HG03196 (cell line): ENCODE measurements at regions not wholly inside any gene's neighbourhood (a gene's known extent, or its start where the extent isn't known, plus 50 kb on each side); places are given as distances from the start of the nearest gene placed in this dataset.
"Not testable (repeated sequence)": the region's sequence is repeated elsewhere in the genome, so short reads cannot be mapped to it uniquely, and the experiment has no call there.

Source experiments
- ATAC-seq: cut with Tn5 transposase; IDR thresholded peaks from one replicate; pipeline ENCODE4 v1.9.1; 2021; ENCODE audit not compliant: unreplicated experiment

DNA sequence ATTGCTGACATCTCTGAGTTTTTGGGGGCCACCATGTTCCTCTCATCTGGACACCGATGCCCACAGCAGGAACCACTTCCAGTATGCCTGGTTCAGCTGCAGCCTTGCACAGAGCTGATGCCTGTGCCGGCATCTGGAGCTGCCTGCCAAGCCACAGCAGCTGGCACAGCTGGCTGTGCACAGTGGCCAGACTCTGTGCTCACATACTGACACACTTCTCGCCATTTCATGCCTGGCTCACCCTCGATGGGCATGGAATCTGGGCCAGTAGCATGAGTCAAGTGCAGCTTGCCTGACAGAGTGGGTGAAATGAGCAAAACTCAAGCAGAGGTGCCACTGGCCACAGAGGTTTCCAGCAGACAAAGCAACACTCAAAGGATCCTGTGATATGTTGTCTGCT lies 863.4 kb downstream of the DNAH5 start:
- ATAC-seq, result no peak

DNA sequence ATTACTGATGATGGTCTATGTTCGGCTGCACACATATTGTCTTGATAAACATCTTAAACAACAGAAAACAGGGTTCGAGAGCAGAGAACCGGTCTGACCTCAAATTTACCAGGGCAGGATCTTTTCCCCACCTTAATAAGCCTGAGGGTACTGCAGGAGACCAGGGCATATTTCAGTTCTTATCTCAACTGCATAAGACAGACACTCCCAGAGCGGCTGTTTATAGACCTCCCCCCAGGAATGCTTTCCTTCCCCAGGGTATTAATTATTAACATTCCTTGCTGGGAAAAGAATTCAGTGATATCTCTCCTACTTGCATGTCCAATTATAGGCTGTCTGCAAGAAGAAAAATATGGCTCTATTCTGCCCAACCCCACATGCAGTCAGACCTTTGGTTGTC lies 871.6 kb downstream of the DNAH5 start:
- not testable (repeated sequence) for ATAC-seq

DNA sequence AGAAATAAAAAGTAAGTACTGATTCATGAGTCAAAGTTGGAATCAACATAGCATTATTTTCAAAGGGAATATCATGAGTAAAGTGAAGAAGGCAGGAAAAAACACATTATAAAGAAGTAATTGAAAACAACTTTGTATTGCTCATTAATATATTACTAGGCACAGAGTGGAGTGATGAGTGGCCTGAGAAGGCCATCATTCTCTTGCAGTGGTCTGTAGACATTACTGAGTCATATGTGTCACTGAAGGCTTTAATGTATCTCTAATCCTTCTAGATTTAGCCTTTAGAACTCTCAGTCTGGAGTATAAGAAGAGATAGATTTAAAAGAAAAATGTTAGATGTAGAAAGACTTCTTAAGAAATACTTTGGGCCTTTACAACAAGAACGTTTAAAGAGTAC lies 881.4 kb downstream of the DNAH5 start:
- no peak for ATAC-seq

DNA sequence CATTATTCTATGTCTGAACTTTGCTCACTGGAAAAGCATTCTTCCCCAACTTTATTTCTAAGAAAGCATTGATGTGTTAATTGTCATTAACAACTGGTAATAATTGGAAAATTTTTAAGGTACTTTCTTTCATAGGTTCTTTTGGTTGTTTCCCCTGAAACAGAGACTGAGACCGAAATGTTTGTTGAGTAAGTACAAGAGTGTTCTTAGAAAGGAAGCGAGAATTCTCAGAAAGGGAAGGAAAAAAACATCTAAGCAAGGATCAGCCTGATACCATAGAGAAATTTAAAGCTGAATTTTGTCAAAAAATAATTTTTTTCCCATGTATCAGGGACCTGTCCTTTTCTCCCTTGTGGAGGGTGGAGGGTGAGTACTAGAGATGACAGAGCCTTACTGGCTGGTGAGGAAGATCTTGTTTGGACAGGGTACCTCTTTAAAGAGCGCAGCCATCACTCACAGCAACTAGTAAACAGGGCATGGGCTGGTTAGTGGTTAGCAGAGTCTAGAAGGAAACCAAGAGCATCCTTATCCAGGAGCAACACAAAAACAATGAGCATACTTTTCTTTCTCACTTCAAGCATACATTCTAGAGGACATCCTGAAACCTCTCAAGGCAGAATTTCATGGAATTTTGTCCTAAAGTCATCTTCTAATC lies 898.5 kb downstream of the DNAH5 start:
- ATAC-seq, result no peak

DNA sequence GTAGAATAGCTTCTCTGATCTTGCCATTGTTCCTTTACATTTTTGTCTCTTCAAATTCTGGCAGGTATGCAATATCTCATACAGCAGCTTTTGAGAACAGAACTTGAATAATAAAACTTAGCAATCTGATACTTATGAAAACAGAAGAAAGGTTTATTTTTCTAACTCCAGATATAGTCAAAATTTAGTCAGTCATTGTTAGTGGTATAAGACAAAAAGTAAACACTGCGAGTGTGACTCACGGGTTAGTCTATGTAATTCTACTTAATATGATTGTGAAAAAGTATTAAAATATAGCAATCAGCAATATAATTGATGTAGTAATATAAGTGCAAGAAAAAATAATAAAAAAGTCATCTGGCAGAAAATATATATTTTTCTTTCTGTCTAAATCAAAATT lies 910.4 kb downstream of the DNAH5 start:
- no peak for ATAC-seq

DNA sequence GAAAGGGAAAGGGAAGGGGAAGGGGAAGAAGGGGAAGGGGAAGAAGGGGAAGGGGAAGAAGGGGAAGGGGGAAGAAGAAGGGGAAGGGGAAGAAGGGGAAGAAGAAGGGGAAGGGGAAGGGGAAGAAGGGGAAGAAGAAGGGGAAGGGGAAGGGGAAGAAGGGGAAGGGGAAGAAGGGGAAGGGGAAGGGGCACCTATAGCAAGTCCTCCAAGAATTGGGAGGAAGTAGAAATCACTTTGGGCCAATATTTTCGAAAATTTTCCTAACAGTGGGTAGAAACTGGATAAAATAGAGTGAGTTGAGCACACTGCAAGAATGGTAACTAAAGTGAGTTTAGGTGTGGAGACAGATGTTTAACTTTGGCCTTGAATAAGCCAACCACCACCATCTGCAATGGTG lies 915.3 kb downstream of the DNAH5 start:
- ATAC-seq, result no peak

DNA sequence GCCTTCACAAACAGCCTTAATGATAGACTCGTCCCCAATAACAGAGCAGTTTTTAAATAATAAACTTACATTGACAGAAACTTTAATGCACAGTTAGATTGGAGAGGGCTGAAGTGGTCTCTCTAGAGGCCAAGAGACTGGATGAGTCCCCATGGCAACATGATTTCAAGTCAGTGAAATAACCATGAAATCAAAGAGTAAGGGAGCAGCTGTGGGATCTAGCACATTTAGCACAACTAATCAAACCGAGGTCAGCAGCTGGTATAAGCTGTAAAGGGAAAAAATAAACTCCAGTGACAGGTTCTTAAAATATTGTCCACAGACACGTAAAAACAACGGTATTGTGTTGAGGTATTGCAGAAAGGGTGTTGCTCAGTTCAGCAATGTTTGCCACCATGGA lies 916.6 kb downstream of the DNAH5 start:
- ATAC-seq, result no peak

DNA sequence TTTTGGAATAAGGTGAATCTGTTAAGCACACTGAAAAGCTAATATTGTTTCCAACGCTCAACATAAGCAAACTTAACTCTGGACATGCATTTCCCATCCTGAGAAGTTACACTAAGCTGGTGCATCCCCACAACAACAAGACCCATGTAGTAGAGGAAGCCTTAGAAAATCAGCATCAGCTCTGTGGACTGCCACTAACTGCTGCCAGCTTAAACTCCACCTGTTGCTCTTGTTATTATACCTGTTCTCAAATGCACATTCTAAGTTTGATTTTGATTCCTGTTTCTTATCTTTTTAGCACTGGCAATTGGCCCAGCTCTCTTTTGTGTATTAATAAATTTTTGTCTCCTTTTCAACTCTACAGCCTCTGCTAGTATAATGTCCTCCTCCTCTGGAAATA lies 924.8 kb downstream of the DNAH5 start:
- ATAC-seq, result no peak

DNA sequence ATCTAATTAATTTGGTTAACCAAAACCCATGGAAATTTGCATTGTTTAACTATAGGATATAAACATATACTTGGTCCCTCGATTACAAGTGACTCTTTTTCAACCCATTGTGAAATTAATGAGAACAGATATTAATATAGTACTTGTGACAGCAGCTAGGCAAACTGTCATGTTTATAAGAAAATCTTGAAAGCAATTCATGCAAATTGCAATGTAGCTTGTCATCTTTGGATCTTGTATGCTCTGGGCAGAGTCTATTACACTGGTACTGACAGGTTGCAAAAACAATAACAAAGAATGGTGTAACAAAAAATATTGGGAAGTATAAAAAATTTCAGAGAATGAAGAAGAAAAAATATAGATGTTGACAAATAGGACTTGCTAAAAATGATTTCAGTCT lies 941.0 kb downstream of the DNAH5 start:
- no peak for ATAC-seq

DNA sequence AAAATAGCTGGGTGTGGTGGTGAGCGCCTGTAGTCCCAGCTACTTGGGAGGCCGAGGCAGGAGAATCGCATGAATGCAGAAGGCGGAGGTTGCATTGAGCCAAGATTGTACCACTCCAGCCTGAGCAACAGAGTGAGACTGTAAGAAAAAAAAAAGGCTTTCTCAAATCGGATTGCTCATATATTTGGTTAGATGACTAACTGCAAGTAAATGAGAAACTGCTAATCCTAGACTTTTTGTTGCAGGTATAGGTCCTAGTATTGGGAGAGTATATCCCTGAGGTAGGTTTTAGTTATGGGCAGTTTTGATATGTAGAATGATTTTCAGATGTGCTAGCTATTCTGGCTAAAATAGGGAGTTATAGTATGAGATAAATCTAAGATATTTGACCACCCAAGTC lies 944.8 kb downstream of the DNAH5 start:
- ATAC-seq, result no peak

DNA sequence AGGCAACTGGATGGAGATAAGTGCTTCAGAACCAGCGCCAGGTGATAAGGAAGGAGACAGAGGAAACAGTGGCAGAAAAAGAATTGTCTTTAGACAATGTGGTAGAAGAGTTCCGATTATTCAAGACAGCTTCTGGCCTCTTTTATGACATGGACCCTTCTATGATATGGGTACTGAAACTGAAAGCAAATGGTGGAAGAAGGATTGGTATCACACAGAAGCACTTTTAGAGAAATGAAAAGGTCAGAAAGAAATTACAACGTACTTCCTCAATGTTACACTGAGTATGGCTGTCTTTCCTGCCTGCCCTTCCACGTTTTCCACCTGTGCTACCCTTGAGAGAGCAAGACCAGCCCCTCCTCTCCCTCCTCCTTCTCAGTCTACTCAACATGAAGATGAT lies 959.3 kb downstream of the DNAH5 start:
- no peak for ATAC-seq

DNA sequence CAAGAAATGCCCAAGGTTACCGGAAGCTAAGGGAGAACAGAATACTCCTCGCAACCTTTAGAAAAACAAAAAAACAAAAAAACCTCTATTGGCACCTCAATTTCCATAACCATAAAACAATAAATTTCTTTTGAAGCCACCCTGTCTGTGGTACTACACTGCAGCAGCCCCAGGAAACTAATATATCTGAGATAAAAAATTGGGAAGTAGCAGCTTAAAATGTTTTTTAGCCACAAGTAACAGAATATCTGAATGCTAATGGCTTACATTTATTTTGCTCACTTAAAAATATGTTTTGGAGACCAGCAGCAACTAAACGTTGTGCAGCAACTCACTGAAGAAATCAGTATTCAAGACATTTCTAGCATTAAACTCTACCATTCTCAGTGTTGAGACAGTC lies 969.6 kb downstream of the DNAH5 start:
- ATAC-seq, result no peak

DNA sequence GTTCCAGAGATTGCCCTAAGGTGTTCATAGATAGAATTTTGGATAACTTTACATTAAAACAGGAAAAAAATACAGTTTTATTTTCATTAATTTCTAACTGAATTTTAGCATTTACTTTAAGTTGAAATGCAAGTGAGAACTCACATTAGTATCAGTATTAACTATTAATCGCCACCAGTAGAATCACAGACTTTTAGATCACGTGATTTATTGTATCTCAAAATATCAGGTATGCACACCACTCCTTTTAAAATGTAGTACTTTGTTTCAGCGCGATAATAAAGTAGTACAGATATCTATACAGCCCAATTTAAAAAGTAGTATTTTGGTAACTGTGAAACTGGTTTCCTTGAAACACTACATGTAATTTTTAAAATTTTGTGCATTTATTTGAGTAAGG lies 978.7 kb downstream of the DNAH5 start:
- ATAC-seq, result no peak

DNA sequence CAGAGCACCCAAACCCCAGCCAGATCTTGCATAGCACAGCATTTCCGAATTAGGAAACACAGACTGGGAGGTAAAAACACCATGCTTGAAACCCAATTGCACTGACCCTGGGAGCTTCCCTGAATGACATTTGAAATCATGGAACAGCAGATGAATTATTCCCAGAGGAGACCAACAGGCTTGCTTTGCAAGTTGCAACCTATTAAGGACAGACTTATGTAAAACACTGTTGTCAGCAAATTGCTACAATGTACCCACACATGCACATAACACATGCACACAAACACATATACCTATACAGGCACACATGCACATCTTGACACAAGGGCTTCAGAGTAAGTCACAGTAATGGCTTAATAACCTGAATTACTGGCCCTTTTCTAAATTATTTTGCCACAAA lies 984.8 kb downstream of the DNAH5 start:
- no peak for ATAC-seq

DNA sequence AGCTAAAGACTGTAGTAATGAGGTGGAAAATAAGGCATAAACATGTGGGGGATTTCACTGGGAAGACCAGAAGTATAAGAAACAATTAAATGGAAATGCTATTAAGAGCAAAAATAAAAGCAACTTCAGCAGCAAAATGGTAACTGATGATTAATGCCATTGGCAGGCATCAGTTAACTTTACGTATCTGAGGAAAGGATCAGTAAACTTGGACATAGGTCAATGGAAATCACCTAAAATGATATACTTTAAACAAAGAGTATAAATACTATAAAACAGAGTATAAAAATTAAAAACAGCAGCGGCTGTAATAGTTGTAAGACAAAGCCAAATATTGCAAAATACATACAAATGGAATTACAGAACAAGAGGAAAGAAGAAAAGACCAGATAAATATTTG lies 992.1 kb downstream of the DNAH5 start:
- no peak for ATAC-seq

DNA sequence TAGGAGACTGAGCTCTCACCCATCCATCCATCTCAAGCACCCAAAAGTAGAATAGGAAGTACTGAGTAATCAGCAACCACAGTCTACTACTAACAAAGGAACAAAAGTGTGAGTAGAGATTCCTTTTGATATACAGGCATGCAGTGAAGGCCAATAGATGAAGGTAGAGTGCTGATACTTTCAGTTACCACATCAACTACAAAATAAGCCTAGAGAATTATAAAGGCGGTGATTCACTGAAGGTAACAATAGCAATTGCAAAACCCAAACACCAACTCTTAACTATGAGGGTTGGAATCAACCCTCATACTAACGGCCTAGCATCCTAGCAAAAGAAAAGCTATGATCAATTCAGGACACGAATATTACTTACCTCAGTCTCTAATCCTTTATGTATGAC lies 992.6 kb downstream of the DNAH5 start:
- ATAC-seq, result no peak

DNA sequence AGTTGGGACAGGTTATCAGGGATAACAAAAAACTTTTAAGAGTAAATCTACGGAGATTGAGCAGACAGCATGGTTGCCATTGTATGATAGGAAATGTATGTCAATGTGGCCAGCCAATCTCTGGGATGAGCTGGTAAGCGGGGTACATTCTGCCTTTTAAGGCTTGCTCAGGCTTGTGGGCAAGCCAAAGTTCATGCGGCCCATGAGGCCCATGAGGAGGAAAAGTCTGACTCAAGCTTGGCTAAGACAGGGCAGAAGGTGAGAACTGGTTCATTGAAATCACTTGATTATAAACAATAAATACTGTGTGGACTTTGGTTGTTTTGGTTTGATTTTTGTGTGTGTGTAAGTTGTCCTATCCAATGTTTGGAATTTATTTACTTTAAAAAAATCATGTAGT lies 997.1 kb downstream of the DNAH5 start:
- no peak for ATAC-seq

DNA sequence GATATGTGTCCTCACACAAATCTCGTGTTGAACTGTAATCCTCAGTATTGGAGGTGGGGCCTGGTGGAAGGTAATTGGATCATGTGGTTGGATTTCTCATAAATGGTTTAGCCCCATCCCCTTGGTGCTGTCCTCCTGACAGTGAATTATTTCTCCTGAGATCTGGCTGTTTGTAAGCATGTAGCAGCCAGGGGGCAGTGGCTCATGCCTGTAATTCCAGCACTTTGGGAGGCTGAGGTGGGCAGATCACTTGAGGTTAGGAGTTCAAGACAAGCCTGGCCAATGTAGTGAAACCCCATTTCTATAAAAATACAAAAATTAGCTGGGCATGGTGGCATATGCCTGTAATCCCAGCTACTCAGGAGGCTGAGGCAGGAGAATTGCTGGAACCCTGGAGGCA lies 999.0 kb downstream of the DNAH5 start:
- ATAC-seq, result not testable (repeated sequence)

DNA sequence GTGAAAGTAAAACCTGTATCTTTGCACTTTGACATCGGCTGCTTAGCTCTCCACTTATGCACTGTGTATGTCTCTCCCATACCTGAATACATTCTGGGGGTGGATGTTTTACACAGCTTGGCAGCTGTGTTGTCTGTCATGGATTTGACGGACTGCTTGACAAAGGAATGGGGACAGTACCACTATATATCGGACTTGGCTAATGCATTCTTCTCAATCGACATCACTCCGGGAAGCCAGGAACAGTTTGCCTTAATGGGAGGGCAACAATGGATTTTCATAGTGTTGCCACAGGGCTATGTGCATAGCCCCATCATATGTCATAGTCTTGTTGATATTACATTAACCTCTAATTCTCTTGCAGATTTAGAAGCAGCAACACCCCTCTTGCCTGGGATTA lies 1008.3 kb downstream of the DNAH5 start:
- no peak for ATAC-seq

DNA sequence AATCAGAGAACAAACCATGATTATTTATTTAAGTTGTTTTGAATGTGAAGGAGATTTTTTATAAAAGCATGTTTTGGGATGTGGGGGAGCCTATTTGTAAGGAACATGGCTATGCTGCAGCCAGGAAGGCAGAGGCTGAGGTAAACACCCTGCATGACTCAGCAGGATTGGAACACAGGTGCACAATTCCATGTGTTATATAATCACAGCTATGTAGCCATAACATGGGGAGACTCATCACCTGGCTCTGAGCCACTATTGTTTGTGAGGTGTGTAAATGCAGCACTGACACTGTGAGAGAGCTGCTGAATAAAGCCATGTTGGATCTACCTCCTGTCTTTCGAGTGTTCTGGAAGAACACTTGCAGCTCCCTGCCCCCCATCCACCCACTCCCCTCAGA lies 1009.8 kb downstream of the DNAH5 start:
- no peak for ATAC-seq

DNA sequence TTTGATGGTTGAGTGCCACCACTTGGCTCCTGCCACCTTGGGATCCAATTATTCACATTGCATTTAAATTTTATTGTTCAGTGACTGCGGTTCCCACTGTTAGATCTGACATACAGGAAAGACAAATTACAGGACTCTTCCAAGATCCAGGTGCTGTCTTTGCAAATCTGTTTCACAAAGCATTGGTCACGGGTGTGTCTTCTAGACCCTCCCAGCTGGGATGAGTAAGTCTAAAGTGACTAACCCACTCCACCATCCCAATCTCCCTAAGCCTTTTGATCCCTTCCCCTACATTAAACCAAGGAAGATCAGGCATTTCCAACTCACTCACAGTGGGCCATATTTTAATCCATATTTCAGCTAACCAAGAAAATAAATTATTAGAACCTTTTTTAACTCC lies 1016.3 kb upstream of the CTNND2 start:
- ATAC-seq, result no peak

DNA sequence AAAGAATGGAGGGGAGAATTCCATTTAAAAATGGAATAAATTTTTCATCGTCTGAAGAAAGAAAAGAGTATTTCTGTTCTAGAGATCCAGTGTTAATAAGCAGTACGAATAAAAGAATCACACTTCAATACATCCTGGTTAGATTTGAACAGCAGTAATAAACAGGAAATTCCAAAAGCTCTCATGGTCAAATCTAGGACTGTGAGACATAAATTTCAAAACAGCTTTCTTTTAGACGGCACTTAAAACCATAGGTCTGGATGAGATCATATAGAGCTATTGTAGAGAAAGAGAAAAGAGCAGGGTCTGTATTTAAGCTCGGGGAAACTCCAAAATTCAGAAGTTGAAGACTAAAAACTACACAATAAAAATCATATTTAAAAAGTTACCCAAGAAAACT lies 1006.9 kb upstream of the CTNND2 start:
- no peak for ATAC-seq

DNA sequence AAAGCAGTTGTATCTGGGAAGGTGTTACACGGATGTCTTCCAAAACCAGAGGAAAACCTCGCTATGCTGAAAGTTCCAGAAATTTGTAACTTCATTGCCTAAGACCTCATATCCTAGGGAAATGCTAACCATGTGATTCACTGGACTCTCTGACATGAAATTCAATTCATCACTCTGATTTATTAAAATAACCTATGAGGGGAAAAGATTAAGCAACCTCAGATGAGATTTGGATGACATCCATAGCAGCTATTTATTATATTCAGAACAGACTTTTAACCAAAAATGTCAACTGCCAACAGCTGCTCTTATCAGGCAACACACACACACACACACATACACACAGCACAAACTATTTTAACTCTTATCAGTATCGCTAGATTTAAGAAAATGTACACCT lies 1006.4 kb upstream of the CTNND2 start:
- no peak for ATAC-seq

DNA sequence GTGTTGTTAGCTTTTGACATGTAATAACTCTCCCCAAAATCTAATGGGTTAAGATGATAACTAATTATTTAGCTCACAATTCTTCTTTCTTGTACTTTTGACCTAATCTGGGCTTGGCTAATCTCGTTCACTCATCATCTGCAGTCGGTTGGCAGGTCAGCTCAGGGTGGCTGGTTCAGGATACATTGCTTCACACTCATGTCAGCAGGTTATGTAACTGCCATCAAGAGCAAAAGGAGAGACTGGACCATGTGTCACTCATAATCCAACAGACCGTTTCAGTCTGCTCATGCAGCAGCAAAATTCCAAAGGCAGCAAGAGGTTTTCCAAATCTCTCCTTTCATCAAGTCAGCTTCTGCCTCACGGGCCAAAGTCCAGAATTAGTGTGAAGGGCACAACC lies 998.4 kb upstream of the CTNND2 start:
- no peak for ATAC-seq
